HL-60 (cell line): ENCODE measurements at regions not wholly inside any gene's neighbourhood (a gene's known extent, or its start where the extent isn't known, plus 50 kb on each side); places are given as distances from the start of the nearest gene placed in this dataset.

Source experiments
- DNase-seq, 2 experiments: peaks; one replicate each; pipeline ENCODE4 v3.0.0-alpha.2; 2010 to 2020; ENCODE audit warnings: low read depth in 1 of 2, low spot score in 1 of 2
- H3K27ac ChIP-seq: fragments of 250-450 bp; sonication (Bioruptor Pico); replicated peaks from 2 replicates; pipeline ENCODE4 v1.5.1; 2020; ENCODE audit warnings: mild to moderate bottlenecking, moderate library complexity
- H3K27me3 ChIP-seq: fragments of 250-450 bp; sonication (Bioruptor Pico); 2 replicates; pipeline ENCODE4 v1.5.1; 2021; ENCODE audit warnings: mild to moderate bottlenecking, moderate library complexity; ENCODE audit not compliant: insufficient read depth, poor library complexity, severe bottlenecking
- H3K4me3 ChIP-seq: replicated peaks from 2 replicates; pipeline ENCODE4 v1.5.1; 2011; ENCODE audit warnings: mild to moderate bottlenecking, control low read depth, low read length; ENCODE audit not compliant: insufficient read depth
- GABPA ChIP-seq: IDR thresholded peaks from 2 replicates; pipeline ENCODE4 v1.6.1; 2012; ENCODE audit warnings: low read depth
- POLR2AphosphoS5 ChIP-seq: IDR thresholded peaks from 2 replicates; pipeline ENCODE4 v1.6.1; 2012; ENCODE audit warnings: low read depth
- SPI1 ChIP-seq: IDR thresholded peaks from 2 replicates; pipeline ENCODE4 v1.6.1; 2012; ENCODE audit warnings: low read depth, mild to moderate bottlenecking, borderline replicate concordance
- TF ChIP-seq, protein P1 (sequence below): IDR thresholded peaks from 2 replicates; pipeline ENCODE4 v1.6.1; 2012; ENCODE audit warnings: low read depth; ENCODE audit not compliant: insufficient replicate concordance
- TF ChIP-seq, protein P2 (sequence below): IDR thresholded peaks from one replicate; pipeline ENCODE4 v1.5.1; 2011; ENCODE audit warnings: low read length, control low read depth, inconsistent platforms; ENCODE audit not compliant: insufficient read depth

GRCh38 chr4:81562093-81562492, 90.4 kb upstream of the RASGEF1B start:
- no peak overlapping the region for H3K27ac ChIP-seq

GRCh38 chr4:81557306-81557705, 85.6 kb upstream of the RASGEF1B start:
- H3K27me3 ChIP-seq, result no peaks in the 10 kb centered on the region
- no peak overlapping the region for H3K27ac ChIP-seq
- DNase-seq, result no peak
- H3K4me3 ChIP-seq, result no peak overlapping the region
- TF ChIP-seq POLR2AphosphoS5, result no peak
- no peak for TF ChIP-seq SPI1
- TF ChIP-seq GABPA, result no peak
- TF ChIP-seq, protein P1, sequence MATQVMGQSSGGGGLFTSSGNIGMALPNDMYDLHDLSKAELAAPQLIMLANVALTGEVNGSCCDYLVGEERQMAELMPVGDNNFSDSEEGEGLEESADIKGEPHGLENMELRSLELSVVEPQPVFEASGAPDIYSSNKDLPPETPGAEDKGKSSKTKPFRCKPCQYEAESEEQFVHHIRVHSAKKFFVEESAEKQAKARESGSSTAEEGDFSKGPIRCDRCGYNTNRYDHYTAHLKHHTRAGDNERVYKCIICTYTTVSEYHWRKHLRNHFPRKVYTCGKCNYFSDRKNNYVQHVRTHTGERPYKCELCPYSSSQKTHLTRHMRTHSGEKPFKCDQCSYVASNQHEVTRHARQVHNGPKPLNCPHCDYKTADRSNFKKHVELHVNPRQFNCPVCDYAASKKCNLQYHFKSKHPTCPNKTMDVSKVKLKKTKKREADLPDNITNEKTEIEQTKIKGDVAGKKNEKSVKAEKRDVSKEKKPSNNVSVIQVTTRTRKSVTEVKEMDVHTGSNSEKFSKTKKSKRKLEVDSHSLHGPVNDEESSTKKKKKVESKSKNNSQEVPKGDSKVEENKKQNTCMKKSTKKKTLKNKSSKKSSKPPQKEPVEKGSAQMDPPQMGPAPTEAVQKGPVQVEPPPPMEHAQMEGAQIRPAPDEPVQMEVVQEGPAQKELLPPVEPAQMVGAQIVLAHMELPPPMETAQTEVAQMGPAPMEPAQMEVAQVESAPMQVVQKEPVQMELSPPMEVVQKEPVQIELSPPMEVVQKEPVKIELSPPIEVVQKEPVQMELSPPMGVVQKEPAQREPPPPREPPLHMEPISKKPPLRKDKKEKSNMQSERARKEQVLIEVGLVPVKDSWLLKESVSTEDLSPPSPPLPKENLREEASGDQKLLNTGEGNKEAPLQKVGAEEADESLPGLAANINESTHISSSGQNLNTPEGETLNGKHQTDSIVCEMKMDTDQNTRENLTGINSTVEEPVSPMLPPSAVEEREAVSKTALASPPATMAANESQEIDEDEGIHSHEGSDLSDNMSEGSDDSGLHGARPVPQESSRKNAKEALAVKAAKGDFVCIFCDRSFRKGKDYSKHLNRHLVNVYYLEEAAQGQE, result no peak
- TF ChIP-seq, protein P2, sequence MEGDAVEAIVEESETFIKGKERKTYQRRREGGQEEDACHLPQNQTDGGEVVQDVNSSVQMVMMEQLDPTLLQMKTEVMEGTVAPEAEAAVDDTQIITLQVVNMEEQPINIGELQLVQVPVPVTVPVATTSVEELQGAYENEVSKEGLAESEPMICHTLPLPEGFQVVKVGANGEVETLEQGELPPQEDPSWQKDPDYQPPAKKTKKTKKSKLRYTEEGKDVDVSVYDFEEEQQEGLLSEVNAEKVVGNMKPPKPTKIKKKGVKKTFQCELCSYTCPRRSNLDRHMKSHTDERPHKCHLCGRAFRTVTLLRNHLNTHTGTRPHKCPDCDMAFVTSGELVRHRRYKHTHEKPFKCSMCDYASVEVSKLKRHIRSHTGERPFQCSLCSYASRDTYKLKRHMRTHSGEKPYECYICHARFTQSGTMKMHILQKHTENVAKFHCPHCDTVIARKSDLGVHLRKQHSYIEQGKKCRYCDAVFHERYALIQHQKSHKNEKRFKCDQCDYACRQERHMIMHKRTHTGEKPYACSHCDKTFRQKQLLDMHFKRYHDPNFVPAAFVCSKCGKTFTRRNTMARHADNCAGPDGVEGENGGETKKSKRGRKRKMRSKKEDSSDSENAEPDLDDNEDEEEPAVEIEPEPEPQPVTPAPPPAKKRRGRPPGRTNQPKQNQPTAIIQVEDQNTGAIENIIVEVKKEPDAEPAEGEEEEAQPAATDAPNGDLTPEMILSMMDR, result no peak

More at GRCh38 chr4:81562093-81562492, 90.4 kb upstream of the RASGEF1B start:
- no peaks in the 10 kb centered on the region for H3K27me3 ChIP-seq
- no peak overlapping the region for H3K4me3 ChIP-seq
- TF ChIP-seq POLR2AphosphoS5 (no peak), SPI1 (no peak), GABPA (no peak)
- TF ChIP-seq, protein P1, result no peak
- TF ChIP-seq, protein P2, result no peak
- no peak for DNase-seq

GRCh38 chr4:81555489-81555888, 83.8 kb upstream of the RASGEF1B start:
- Histone ChIP-seq H3K4me3 (no peak overlapping the region), H3K27me3 (no peaks in the 10 kb centered on the region), H3K27ac (no peak overlapping the region)
- TF ChIP-seq SPI1 (no peak), POLR2AphosphoS5 (no peak)
- TF ChIP-seq, protein P2, result no peak
- DNase-seq, result no peak

DNA sequence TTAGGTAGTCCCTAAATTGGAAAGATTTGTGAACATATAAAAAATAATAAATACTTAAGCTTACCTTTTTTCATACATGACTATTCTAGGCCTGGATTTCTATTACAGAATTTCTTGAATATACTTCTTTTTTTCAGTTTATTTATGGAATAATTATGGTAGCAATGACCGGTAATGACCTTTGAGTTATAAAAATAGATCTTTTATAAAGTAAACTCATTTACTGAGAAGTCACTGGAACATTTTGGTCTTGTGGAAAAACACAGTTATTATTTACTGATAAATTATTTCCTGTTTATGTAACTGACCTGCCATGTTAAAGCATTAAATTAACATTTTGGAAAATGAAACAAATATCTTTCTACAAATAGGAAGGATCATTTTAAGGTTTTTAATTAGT, 80.4 kb upstream of the RASGEF1B start:
- TF ChIP-seq GABPA (no peak), POLR2AphosphoS5 (no peak), SPI1 (no peak)
- TF ChIP-seq, protein P2, result no peak
- TF ChIP-seq, protein P1, result no peak
- Histone ChIP-seq H3K27ac (no peak overlapping the region), H3K27me3 (no peaks in the 10 kb centered on the region), H3K4me3 (no peak overlapping the region)
- DNase-seq, result no peak
